Common myeloid progenitor, CD34-positive (primary cell): ENCODE measurements at regions not wholly inside any gene's neighbourhood (a gene's known extent, or its start where the extent isn't known, plus 50 kb on each side); places are given as distances from the start of the nearest gene placed in this dataset.

ENCODE experiments used
- CTCF ChIA-PET: fragments of 350-600 bp; sonication (Branson Sonifier 250); formaldehyde crosslinking; loops from one replicate; lab custom pipeline; 2021; ENCODE audit warnings: antibody characterized with exemption; lab: Charles Lee
- POLR2A ChIA-PET: fragments of 350-600 bp; sonication (Branson Sonifier 250); formaldehyde crosslinking; loops from one replicate; lab custom pipeline; 2021; ENCODE audit warnings: antibody characterized with exemption; lab: Charles Lee
- DNase-seq, 3 donors: peaks; one replicate each; pipeline versions ENCODE4 v3.0.0 to v3.0.0-alpha.2; 2013
- H3K27ac ChIP-seq, 2 experiments: 1 replicate in 1 of 2; 2 replicates in 1 of 2; pipeline ENCODE4 v1.7.0; 2013; ENCODE audit warnings: inconsistent platforms in 2 of 2, low read length in 2 of 2, mild to moderate bottlenecking in 2 of 2, low read depth in 1 of 2, moderate library complexity in 1 of 2; ENCODE audit not compliant: severe bottlenecking in 2 of 2, insufficient read depth in 1 of 2, poor library complexity in 1 of 2
- H3K27me3 ChIP-seq, 5 experiments: replicated peaks in 2 of 5; 1 replicate in 3 of 5; 2 replicates in 2 of 5; pipeline versions ENCODE4 v1.6.1 to v1.7.0; 2013; ENCODE audit warnings: low read length in 4 of 5, mild to moderate bottlenecking in 2 of 5, moderate library complexity in 2 of 5, inconsistent platforms in 1 of 5; ENCODE audit not compliant: insufficient read depth in 5 of 5, control insufficient read depth in 4 of 5
- H3K36me3 ChIP-seq, 4 experiments: 1 replicate in 2 of 4; 2 replicates in 2 of 4; pipeline versions ENCODE4 v1.6.1 to v1.7.0; 2013; ENCODE audit warnings: low read length in 3 of 4, control low read depth in 1 of 4, mild to moderate bottlenecking in 1 of 4; ENCODE audit not compliant: control insufficient read depth in 4 of 4, insufficient read depth in 4 of 4
- H3K4me1 ChIP-seq, 4 experiments: 1 replicate in 3 of 4; 2 replicates in 1 of 4; pipeline versions ENCODE4 v1.6.1 to v1.7.1; 2013; ENCODE audit warnings: low read length in 3 of 4, mild to moderate bottlenecking in 3 of 4, control low read depth in 1 of 4, inconsistent platforms in 1 of 4, moderate library complexity in 1 of 4; ENCODE audit not compliant: control insufficient read depth in 4 of 4, insufficient read depth in 4 of 4; ENCODE audit errors: control extremely low read depth in 1 of 4
- H3K4me3 ChIP-seq, 7 experiments: 1 replicate in 4 of 7; 2 replicates in 3 of 7; pipeline versions ENCODE4 v1.5.1 to v1.7.0; 2013; ENCODE audit warnings: mild to moderate bottlenecking in 7 of 7, low read length in 6 of 7, moderate library complexity in 6 of 7, inconsistent platforms in 2 of 7, low read depth in 2 of 7, control low read depth in 1 of 7; ENCODE audit not compliant: insufficient read depth in 4 of 7, control insufficient read depth in 1 of 7; ENCODE audit errors: extremely low read depth in 1 of 7
- H3K9me3 ChIP-seq, 5 experiments: 1 replicate in 4 of 5; 2 replicates in 1 of 5; pipeline versions ENCODE4 v1.6.1 to v1.7.1; 2013; ENCODE audit warnings: low read length in 4 of 5, mild to moderate bottlenecking in 2 of 5, inconsistent platforms in 1 of 5, low read depth in 1 of 5, moderate library complexity in 1 of 5; ENCODE audit not compliant: control insufficient read depth in 4 of 5, insufficient read depth in 2 of 5; ENCODE audit errors: control extremely low read depth in 1 of 5
- WGBS: methylation state at CpG from one replicate; pipeline ENCODE4 v1.1.5; 2013; ENCODE audit not compliant: insufficient coverage; 5-methylcytosine and 5-hydroxymethylcytosine counted together

DNA sequence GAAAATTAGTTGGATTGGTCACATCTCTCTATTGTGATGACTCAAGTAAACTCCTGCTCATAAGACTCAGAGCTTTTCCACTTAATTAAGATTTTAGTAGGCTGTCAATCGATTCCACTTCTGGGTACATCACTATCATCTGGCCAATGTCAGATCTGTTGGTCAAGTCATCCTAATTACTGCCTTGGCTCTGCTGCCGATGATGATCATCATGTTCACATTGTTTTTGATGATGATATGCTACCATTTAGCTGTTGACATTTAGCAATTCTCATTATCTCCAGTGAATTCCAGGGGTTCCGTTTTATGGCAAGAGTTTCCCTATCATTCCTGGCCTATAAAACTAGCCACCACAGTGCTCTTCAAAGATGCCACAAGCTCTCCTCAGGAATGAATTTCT lies 253.4 kb downstream of the IKZF2 start:
- Histone ChIP-seq H3K27me3 (no peaks in the 10 kb centered on the region), H3K9me3 (no peaks in the 10 kb centered on the region), H3K27ac (no peak overlapping the region), H3K36me3 (no peaks in the 10 kb centered on the region), H3K4me3 (no peak overlapping the region), H3K4me1 (no peaks in the 10 kb centered on the region)
- ChIA-PET CTCF (no interaction called here), POLR2A (no interaction called here)
- no peak for DNase-seq
- 100% methylated on average over 1 of the region's 3 CpGs for WGBS

DNA sequence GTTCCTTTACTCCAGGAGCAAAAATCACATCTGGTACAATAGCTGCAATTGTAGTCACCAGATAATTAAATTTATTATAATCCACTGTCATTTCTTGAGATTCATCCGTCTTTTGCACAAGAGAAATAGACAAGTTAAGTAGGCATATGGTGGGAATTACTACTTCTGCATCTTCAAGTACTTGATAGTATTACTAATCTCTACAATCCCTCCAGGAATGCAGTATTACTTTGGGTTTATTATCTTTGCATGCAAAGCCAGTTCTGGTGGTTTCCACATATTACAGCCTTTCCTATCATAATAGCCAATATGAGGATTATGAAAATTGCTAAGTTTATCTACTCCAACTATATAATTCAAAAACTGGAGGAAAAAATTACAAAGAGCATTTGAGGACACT lies 254.1 kb downstream of the IKZF2 start:
- Histone ChIP-seq H3K4me3 (no peak overlapping the region), H3K27me3 (no peaks in the 10 kb centered on the region), H3K4me1 (no peaks in the 10 kb centered on the region), H3K36me3 (no peaks in the 10 kb centered on the region), H3K9me3 (no peaks in the 10 kb centered on the region), H3K27ac (no peak overlapping the region)
- ChIA-PET CTCF (no interaction called here), POLR2A (no interaction called here)
- no CpG with 5 or more reads among the region's 1 CpG for WGBS
- DNase-seq = no peak

GRCh38 chr2:212894026-212894425 lies 257.4 kb downstream of the IKZF2 start:
- H3K4me3 ChIP-seq = no peak overlapping the region
- ChIA-PET POLR2A (no interaction called here), CTCF (no interaction called here)
- DNase-seq = no peak
- no peaks in the 10 kb centered on the region for H3K9me3 ChIP-seq
- WGBS = no CpG with 5 or more reads among the region's 1 CpG
- H3K36me3 ChIP-seq = no peaks in the 10 kb centered on the region
- H3K4me1 ChIP-seq = no peaks in the 10 kb centered on the region
- no peak overlapping the region for H3K27ac ChIP-seq
- H3K27me3 ChIP-seq = no peaks in the 10 kb centered on the region

DNA sequence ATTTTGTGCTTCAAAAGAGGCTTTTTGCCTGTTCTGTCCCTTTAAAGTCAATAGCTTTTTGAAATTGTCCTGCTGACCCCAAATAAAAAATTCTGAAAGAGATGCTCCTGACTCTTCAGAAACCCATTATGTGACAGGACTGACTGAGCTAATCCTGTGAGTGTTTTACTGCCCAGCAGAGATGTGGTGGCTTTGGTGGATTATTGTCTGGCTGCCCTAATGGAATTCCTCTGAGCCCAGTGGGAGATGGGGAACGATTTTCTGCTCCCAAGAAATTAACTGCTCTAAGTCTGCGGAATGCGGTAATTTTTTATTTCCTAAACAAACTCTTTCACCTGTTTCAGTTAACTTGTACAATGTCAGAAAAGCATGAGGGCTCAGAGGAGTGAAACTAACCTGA lies 258.2 kb downstream of the IKZF2 start:
- Histone ChIP-seq H3K27ac (no peak overlapping the region), H3K4me1 (no peaks in the 10 kb centered on the region), H3K36me3 (no peaks in the 10 kb centered on the region), H3K27me3 (no peaks in the 10 kb centered on the region), H3K4me3 (no peak overlapping the region), H3K9me3 (no peaks in the 10 kb centered on the region)
- CTCF ChIA-PET = interaction anchor here (2.2 kb wide), 1 partner anchor 10 kb away, joined by 6 read pairs; no protein-coding TSS in a partner anchor
- POLR2A ChIA-PET = no interaction called here
- no CpG with 5 or more reads among the region's 3 CpGs for WGBS
- DNase-seq = no peak

- peak; percentile 25 to 55 (median 52) for DNase-seq
- no peaks in the 10 kb centered on the region for H3K27me3 ChIP-seq
- no peak overlapping the region for H3K27ac ChIP-seq
- WGBS = 69% methylated on average over 3 of the region's 3 CpGs
- no peaks in the 10 kb centered on the region for H3K36me3 ChIP-seq
- no peaks in the 10 kb centered on the region for H3K4me1 ChIP-seq
- no peaks in the 10 kb centered on the region for H3K9me3 ChIP-seq
- H3K4me3 ChIP-seq = peak overlapping the region in 1 of 7 experiments; percentile 7
- ChIA-PET POLR2A (no interaction called here), CTCF (interaction anchor here (0.8 to 2.2 kb wide), 5 partner anchors 11 to 115 kb away, joined by 3 to 6 read pairs (median 3); no protein-coding TSS in a partner anchor)
Measured at GRCh38 chr2:212892193-212892592, 259.2 kb downstream of the IKZF2 start.

- Histone ChIP-seq H3K9me3 (no peaks in the 10 kb centered on the region), H3K36me3 (no peaks in the 10 kb centered on the region), H3K4me1 (no peaks in the 10 kb centered on the region), H3K27ac (no peak overlapping the region), H3K27me3 (no peaks in the 10 kb centered on the region), H3K4me3 (no peak overlapping the region)
- 91% methylated on average over 1 of the region's 2 CpGs for WGBS
- ChIA-PET POLR2A (no interaction called here), CTCF (interaction anchor here (0.6 to 2.2 kb wide), 5 partner anchors 11 to 114 kb away, joined by 3 to 6 read pairs (median 3); no protein-coding TSS in a partner anchor)
- DNase-seq = no peak
Measured at GRCh38 chr2:212891580-212891979, 259.8 kb downstream of the IKZF2 start.

DNA sequence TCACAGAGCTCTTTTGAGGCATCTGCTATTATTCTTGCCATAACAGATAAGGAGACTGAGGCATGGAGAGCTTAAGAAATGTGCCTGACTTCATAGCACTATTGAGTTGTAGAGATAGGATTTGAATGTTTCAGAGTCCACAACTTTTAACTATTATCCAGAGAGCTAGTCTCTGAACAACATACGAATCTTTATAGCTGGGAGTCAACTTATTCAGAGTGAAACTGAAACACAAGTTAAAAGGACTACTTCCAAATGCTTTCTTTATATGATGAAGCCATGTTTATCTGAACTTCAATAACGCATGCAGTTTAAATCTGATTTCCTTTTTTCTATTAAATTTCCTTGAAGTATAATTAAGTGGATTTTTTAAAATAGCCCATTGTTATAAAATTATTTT lies 268.8 kb downstream of the IKZF2 start:
- Histone ChIP-seq H3K27ac (no peak overlapping the region), H3K4me3 (no peak overlapping the region), H3K36me3 (no peaks in the 10 kb centered on the region), H3K4me1 (no peaks in the 10 kb centered on the region), H3K9me3 (peaks cover 0 to 3% (median 2%) of the 10 kb centered on the region in 5 experiments), H3K27me3 (no peaks in the 10 kb centered on the region)
- ChIA-PET CTCF (interaction anchor here (0.6 kb wide), 1 partner anchor 267 kb away, joined by 3 read pairs; no protein-coding TSS in a partner anchor), POLR2A (no interaction called here)
- 100% methylated on average over 1 of the region's 2 CpGs for WGBS
- DNase-seq = no peak
